ENCODE measurements at regions not wholly inside any gene's neighbourhood (a gene's known extent, or its start where the extent isn't known, plus 50 kb on each side); places are given as distances from the start of the nearest gene placed in this dataset.

GRCh38 chr7:81074406-81074805 is 155.6 kb upstream of the SEMA3C start:
- TF ChIP-seq REST (IDR thresholded peaks at IDR 0.05; ENCODE audit: insufficient read depth in 1 of 2, low read depth in 2 of 2, low read length in 2 of 2) (no peak), SIN3A (IDR thresholded peaks at IDR 0.05; ENCODE audit: borderline replicate concordance, insufficient read depth, low read length) (no peak), POLR2AphosphoS5 (IDR thresholded peaks at IDR 0.05; ENCODE audit: low read depth, low read length) (no peak), TAF1 (IDR thresholded peaks at IDR 0.05; ENCODE audit: borderline replicate concordance, insufficient read depth, low read length) (no peak), FOXP2 (optimal IDR thresholded peaks at IDR 0.05; ENCODE audit: borderline replicate concordance, extremely low read depth, extremely low read length, insufficient read depth) (no peak)

- no peak for TF ChIP-seq POLR2AphosphoS5 (IDR thresholded peaks at IDR 0.05; ENCODE audit: low read depth, low read length)
- no peak for TF ChIP-seq TAF1 (IDR thresholded peaks at IDR 0.05; ENCODE audit: borderline replicate concordance, insufficient read depth, low read length)
- TF ChIP-seq SIN3A (IDR thresholded peaks at IDR 0.05; ENCODE audit: borderline replicate concordance, insufficient read depth, low read length): no peak
- no peak for TF ChIP-seq REST (IDR thresholded peaks at IDR 0.05; ENCODE audit: insufficient read depth in 1 of 2, low read depth in 2 of 2, low read length in 2 of 2)
- TF ChIP-seq FOXP2 (optimal IDR thresholded peaks at IDR 0.05; ENCODE audit: borderline replicate concordance, extremely low read depth, extremely low read length, insufficient read depth): no peak
Observed at GRCh38 chr7:81073931-81074251, 155.0 kb upstream of the SEMA3C start.

GRCh38 chr7:81070956-81071355 is 152.1 kb upstream of the SEMA3C start:
- no peak for TF ChIP-seq FOXP2 (optimal IDR thresholded peaks at IDR 0.05; ENCODE audit: borderline replicate concordance, extremely low read depth, extremely low read length, insufficient read depth)

GRCh38 chr7:81066797-81067196 is 147.9 kb upstream of the SEMA3C start:
- TF ChIP-seq TAF1 (IDR thresholded peaks at IDR 0.05; ENCODE audit: borderline replicate concordance, insufficient read depth, low read length): no peak
- TF ChIP-seq REST (IDR thresholded peaks at IDR 0.05; ENCODE audit: insufficient read depth in 1 of 2, low read depth in 2 of 2, low read length in 2 of 2): no peak
- no peak for TF ChIP-seq FOXP2 (optimal IDR thresholded peaks at IDR 0.05; ENCODE audit: borderline replicate concordance, extremely low read depth, extremely low read length, insufficient read depth)
- no peak for TF ChIP-seq SIN3A (IDR thresholded peaks at IDR 0.05; ENCODE audit: borderline replicate concordance, insufficient read depth, low read length)
- TF ChIP-seq POLR2AphosphoS5 (IDR thresholded peaks at IDR 0.05; ENCODE audit: low read depth, low read length): no peak

GRCh38 chr7:81064426-81064825 is 145.6 kb upstream of the SEMA3C start:
- TF ChIP-seq TAF1 (IDR thresholded peaks at IDR 0.05; ENCODE audit: borderline replicate concordance, insufficient read depth, low read length) (no peak), POLR2AphosphoS5 (IDR thresholded peaks at IDR 0.05; ENCODE audit: low read depth, low read length) (no peak), REST (IDR thresholded peaks at IDR 0.05; ENCODE audit: insufficient read depth in 1 of 2, low read depth in 2 of 2, low read length in 2 of 2) (no peak), SIN3A (IDR thresholded peaks at IDR 0.05; ENCODE audit: borderline replicate concordance, insufficient read depth, low read length) (no peak), FOXP2 (optimal IDR thresholded peaks at IDR 0.05; ENCODE audit: borderline replicate concordance, extremely low read depth, extremely low read length, insufficient read depth) (no peak)

Data from PFSK-1 (cell line).